Stimulated activated CD4-positive, alpha-beta T cell treated with anti-CD3 and anti-CD28 coated beads, TNF-alpha, amount 100 ng/mL, for 4 hours (primary cell): ENCODE measurements at regions not wholly inside any gene's neighbourhood (a gene's known extent, or its start where the extent isn't known, plus 50 kb on each side); places are given as distances from the start of the nearest gene placed in this dataset.

Experiments
- DNase-seq, 3 experiments: peaks; one replicate each; pipeline ENCODE4 v3.0.0-alpha.2; 2020; ENCODE audit warnings: low read depth in 3 of 3

GRCh38 chr5:82850393-82850792, 226.8 kb downstream of the TMEM167A start:
- DNase-seq = no peak

- no peak for DNase-seq
These were observed 227.3 kb downstream of the TMEM167A start for GRCh38 chr5:82849885-82850284.

DNA sequence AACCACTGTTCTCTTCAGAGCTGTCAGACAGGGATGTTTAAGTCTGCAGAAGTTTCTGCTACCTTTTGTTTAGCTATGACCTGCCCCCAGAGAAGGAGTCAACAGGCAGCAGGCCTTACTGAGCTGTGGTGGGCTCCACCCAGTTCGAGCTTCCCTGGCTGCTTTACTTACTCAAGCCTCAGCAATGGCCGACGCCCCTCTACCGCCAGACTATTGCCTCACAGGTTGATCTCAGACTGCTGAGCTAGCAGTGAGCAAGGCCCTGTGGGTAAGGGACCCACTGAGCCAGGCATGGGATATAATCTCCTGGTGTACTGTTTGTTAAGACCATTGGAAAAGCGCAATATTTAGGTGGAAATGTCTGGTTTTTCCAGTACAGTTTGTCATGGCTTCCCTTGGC, 229.6 kb downstream of the TMEM167A start:
- no peak for DNase-seq

DNA sequence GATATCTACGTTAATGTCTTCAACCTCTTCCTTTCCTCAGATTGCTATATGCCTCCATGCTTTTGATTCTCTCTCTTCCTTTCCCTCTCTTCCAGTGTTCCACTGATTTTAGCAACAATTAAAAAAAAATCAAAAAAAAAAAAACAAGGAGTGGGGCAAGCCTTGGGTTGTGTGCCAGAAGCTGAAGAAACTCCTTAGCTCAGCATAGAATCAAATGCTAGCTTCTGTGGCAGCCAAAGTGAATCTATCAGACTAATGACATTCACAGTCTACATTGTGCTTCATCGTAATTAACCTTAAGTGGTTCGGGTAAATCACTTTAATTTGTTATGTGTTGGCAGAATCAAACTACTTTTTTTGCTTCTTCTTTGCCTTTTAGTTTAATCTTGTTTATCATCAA, 237.3 kb downstream of the TMEM167A start:
- DNase-seq = no peak

- DNase-seq = no peak
These were observed 241.7 kb downstream of the TMEM167A start for GRCh38 chr5:82835488-82835887.

DNA sequence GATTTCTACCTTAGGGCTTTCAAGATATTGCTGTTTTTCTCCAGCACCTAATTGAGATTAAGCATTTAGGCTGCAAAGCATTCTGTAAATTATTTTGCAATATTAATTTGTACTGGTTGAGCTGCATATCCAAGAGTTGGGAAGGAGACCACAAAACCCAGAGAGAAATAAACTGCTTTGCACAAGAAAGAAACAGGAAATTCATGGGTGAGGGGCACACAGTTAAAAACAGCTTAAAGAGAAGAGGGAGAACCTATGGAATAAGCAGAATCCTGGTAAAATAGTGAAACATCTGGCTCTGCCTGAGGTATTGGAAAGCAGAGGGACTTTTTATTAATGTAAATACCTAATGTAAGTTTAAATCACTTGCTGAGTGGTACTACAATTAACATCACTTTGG, 243.0 kb downstream of the TMEM167A start:
- DNase-seq = no peak

- DNase-seq = no peak
These were observed 243.9 kb downstream of the TMEM167A start for GRCh38 chr5:82833277-82833676.

- DNase-seq = no peak
These were observed 244.7 kb downstream of the TMEM167A start for GRCh38 chr5:82832445-82832844.

DNA sequence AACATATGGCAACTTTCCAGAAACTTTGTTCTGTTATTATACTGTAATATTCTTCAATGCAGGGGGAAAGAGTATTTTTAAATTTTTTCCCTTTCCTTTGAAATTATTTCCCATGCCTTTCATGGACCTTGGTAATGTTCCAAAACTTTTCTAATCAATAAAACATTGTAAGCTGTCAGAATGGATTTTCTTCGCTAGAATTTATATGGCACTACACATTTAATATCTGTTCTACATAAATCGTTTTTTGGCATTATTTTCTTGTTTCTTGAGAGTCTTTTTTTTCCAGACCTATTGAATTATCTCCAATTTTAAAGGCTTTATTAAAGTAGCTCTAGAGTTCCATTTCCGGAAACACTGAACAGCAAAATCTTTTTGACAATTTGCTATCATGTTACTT, 249.0 kb downstream of the TMEM167A start:
- DNase-seq = no peak

- DNase-seq = no peak
These were observed 249.5 kb downstream of the TMEM167A start for GRCh38 chr5:82827651-82828050.

GRCh38 chr5:82822634-82822927, 254.6 kb downstream of the TMEM167A start:
- DNase-seq = no peak

DNA sequence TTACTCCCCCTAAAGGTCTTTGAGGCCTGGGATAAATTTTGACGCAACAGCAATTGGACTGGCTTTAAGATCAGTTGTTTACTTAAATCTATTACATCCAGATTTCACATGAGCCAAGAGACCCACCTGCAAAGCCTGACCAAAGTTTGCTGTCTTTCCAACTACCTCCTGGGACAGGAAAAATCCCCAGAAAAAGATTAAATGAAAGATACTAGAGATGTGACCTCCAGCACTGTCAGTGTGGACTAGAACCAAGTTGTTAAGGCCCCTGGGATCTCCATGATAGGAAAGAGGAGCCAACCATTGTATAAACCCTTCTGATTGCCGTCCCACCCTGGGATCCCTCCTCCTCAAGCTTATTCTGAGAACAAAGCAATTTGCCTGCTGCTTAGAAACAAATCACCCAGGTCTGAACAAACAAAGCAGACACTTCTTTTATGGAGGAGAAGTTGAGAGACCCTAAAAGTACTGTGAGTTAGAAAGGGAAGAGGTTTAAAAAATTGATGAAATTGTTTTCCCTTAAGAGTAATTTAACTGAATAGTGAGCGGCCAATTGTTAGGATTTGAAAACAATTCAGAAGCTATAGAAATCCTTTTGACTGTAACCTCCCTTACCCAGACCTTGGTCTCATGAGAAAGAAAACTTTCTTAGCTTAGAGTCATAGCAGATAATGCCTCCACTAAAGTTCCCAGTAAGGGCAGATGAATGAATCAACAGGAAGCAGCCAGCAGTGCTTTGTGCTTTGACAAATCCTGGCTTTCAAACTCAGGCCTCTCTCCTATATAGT, 255.2 kb downstream of the TMEM167A start:
- DNase-seq = no peak

GRCh38 chr5:82820961-82821845, 256.0 kb downstream of the TMEM167A start:
- DNase-seq = no peak

- DNase-seq = no peak
These were observed 257.0 kb downstream of the TMEM167A start for GRCh38 chr5:82820188-82820587.

DNA sequence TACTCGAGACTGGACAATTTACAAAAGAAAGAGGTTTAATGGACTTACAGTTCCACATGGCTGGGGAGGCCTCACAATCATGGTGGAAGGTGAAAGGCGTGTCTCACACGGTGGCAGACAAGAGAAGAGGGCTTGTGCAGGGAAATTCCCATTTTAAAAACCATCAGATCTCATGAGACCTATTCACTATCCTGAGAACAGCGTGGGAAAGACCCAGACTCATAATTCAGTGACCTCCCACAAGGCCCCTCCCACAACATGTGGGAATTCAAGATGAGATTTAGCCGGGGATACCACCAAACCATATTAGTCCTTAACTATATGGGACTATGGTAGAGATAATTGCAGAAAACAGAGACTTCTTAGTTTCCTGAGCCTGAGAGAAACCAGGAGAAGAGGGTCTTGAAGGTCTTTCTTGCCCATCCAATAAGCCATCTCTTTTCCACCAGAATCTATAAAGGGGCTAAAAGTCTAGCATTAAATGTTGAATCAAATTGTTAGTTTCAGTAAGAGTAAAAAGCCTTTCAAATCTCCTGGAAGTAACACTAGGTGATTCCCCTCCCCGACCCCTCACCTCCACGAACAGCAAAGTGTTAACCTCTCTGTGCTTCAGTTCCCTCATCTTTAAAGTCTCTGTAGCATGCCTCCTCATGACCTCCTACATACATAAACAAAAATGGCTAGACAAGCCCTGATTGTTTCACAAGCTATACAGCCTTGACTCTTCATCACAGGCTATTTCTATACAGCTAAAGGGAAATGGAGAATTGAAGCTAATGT, 259.1 kb downstream of the TMEM167A start:
- no peak for DNase-seq

- DNase-seq = no peak
These were observed 260.3 kb downstream of the TMEM167A start for GRCh38 chr5:82816926-82817325.

DNA sequence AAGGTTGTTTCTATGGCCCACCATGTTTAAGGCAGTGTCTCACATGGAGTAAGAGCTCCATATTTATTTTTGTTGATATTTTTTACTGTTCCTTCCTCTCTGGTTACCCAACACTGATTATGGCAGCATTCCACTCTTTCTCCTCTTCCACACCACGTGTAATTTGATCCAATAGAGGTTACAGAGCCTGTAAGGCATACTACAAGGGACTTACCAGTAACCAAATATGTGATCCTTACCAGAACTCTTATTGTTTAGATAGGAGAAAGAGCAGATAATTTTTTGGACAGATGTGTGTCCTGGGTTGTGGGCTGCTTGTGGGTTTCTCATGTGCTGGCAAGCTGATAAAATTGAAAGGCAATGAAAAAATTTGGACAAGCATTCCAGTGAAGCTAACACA, 261.3 kb downstream of the TMEM167A start:
- DNase-seq = no peak

- no peak for DNase-seq
These were observed 263.3 kb downstream of the TMEM167A start for GRCh38 chr5:82813861-82814260.

GRCh38 chr5:82812575-82812974, 264.6 kb downstream of the TMEM167A start:
- no peak for DNase-seq

DNA sequence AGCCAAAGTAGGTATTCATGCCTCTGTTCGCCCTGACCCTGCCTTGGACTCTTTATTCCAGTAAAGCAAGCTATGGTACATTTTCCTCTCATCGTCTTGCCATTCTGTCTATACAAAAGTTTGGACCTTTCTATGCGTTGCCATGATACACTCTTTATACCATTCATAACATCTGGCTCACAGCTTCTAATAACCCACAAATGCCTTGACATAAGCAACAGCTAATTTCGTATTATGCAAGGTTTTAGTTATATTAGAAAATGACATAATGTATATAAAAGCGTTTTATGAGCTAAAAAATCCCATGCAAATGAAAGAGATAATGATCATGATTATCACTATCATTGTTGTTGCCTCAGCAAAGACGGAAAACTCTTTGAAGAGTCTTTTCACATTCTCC, 265.7 kb downstream of the TMEM167A start:
- DNase-seq = no peak

DNA sequence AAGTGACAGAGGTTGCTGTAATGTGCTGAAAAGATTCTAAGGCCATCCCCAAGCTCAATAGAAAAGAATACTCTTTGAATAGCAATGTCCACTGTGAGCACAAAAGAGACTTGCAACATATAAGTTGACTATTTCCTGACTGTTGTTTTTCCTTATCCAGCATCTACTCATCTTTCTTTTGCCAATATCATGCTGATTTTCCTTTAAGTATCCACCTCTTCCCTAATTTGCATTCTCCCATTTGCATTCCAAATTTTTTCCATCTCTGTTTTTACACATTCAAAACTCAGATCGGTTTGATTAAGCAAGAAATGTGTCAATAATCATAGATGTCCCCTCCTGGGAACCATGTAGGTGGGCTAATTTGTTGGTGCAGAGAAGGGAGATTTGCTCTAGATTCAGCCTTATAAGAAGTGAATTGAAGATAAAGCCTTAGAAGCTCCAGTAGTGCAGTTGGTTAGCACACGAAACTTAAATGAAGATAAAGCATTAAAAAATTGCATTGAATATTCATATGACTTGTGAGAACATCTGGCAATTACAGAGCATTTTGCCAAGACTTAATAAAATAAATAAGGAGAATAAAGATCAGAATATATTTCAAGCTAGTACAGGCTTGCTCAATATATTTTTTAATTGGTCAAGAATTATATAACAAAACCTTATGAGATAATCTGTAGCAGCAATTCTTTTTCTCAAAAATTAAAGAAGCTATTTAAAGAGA, 267.6 kb downstream of the TMEM167A start:
- DNase-seq = no peak

DNA sequence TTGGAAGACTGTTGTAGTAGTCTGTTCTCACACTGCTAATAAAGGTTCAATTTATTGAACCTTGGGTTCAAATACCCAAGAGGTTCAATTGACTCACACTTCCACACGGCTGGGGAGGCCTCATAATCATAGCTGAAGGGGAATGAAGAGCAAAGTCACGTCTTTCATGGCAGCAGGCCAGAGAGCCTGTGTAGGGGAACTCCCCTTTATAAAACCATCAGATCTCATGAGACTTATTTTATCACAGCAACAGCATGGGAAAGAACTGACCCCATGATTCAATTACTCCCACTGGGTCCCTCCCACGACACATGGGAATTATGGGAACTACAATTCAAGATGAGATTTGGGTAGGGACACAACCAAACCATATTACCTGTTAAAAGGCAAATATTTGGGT, 268.2 kb downstream of the TMEM167A start:
- no peak for DNase-seq
